SIG-M5 treated with dmso at 0.1 percent for 504 hours (cell line): ENCODE measurements at regions not wholly inside any gene's neighbourhood (a gene's known extent, or its start where the extent isn't known, plus 50 kb on each side); places are given as distances from the start of the nearest gene placed in this dataset.

ENCODE experiments used
- DNase-seq: peaks from one replicate; lab custom pipeline; 2025; ENCODE audit not compliant: unreplicated experiment; lab: John Stamatoyannopoulos, UW

GRCh38 chr18:31246460-31246859 is 71.5 kb upstream of the DSG1 start:
- peak; percentile 11 for DNase-seq

DNA sequence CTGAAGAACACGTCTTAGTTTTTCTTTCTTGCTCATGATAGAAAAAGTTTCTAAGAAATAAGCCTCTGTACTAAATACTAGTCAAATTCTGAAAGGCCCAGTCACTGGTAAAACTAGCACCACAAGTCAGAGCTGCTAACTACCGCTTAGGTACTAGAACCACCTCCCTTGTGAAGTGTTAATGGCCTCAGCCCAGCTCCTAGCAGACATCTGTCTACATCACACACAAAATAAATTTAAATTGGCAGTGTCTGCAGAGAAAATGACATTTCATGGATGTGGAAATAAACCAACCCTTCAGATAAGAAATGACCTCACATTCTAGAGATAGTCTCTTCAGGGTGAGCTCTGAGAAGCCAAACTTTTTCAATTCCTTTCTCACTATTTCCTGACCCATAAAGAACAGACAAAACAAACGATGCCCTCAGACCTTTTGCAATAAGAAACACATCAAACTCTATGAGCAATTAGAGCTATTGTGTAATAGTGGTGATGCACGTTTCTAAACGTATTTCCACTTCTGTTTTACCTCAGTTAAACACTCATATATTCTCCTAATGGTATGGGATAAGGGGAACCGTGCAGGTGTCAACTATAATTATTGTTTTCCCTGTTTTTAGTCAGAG is 70.3 kb upstream of the DSG1 start:
- DNase-seq: peak; percentile 54

- DNase-seq: no peak
Observed at GRCh38 chr18:31248783-31249521, 69.0 kb upstream of the DSG1 start.

DNA sequence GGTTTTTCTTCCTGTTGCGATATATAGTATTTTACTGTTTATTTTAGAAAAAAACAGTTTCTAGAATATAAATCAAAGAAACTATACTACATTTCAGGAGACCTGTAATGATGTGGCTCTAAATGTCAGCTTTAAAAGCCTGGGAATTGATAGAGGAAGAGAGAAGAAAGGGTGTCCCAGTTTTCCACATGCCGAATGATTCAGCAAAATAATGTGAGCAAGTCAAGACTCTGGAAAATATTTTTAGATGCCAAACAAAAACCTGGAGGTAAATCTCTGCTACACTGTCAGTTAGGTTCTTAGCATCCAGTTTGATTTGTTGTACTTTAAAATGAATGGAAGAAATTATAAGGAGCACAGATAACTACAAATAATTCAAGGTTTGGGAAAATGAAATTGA is 67.1 kb upstream of the DSG1 start:
- DNase-seq: no peak

DNA sequence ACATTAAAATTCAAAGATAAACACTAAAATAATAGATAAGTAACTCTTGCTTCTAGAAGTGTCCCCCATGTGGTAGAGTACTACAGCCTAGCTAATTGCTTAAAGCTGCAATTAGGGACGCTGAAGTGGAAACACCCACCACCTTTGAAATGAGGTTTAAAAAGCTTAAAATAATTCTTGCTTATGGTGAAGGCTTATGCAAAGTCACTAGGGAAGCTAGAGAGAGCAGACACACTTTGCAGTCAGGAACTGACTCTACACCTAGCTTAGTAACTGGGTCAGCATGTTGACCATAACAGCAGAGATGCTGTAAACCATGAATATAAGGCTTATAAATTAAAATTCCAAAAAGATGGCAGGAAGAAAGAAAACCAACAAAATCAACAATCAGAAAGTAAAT is 65.4 kb upstream of the DSG1 start:
- no peak for DNase-seq

GRCh38 chr18:31255953-31256352 is 62.0 kb upstream of the DSG1 start:
- peak; percentile 4 for DNase-seq

DNA sequence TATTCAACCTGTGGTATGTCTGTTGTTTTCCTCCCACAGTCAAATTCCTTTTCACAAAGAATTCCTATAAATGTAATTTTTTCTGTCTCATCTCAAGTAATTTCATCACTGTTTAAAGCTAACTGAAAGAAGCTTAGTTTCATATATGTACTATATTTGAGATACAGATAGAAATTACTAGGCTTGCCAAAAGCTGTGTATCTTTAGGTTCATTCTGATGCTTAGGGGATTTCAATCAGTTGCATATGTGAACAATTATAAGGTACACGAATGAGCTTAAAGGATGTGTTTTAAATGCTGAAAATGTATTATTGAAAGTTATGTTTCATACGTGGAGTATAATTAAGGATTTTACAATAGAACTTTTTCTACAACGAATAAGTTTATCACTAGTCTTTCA is 59.2 kb upstream of the DSG1 start:
- no peak for DNase-seq

GRCh38 chr18:31261792-31262582 is 56.0 kb upstream of the DSG1 start:
- DNase-seq: no peak

- DNase-seq: no peak
Observed at GRCh38 chr18:31267823-31268481, 50.0 kb upstream of the DSG1 start.
